Mesenchymal stem cell (in vitro differentiated cells and primary cell): ENCODE measurements at regions not wholly inside any gene's neighbourhood (a gene's known extent, or its start where the extent isn't known, plus 50 kb on each side); places are given as distances from the start of the nearest gene placed in this dataset.
"Not testable (repeated sequence)": the region's sequence is repeated elsewhere in the genome, so short reads cannot be mapped to it uniquely, and the experiment has no call there.

Experiments used
- DNase-seq: peaks from one replicate; pipeline ENCODE4 v3.0.0-alpha.2; 2013
- H2AFZ ChIP-seq: one replicate; pipeline ENCODE4 v1.6.1; 2013; ENCODE audit warnings: low read depth, mild to moderate bottlenecking, control low read depth, inconsistent platforms, low read length, moderate library complexity
- H2AK5ac ChIP-seq: 2 replicates; pipeline ENCODE4 v1.6.1; 2013; ENCODE audit warnings: low read length, moderate library complexity, mild to moderate bottlenecking, inconsistent platforms; ENCODE audit not compliant: severe bottlenecking
- H2BK120ac ChIP-seq: one replicate; pipeline ENCODE4 v1.6.1; 2013; ENCODE audit warnings: low read depth, mild to moderate bottlenecking, inconsistent platforms, low read length, moderate library complexity
- H2BK12ac ChIP-seq, 2 experiments: one replicate each; pipeline ENCODE4 v1.6.1; 2013; ENCODE audit warnings: inconsistent platforms in 2 of 2, low read length in 2 of 2, mild to moderate bottlenecking in 2 of 2, moderate library complexity in 2 of 2, control low read depth in 1 of 2
- H2BK15ac ChIP-seq: one replicate; pipeline ENCODE4 v1.6.1; 2013; ENCODE audit warnings: mild to moderate bottlenecking, low read depth, inconsistent platforms; ENCODE audit not compliant: poor library complexity, severe bottlenecking
- H2BK5ac ChIP-seq: 2 replicates; pipeline ENCODE4 v1.6.1; 2013; ENCODE audit warnings: low read depth, mild to moderate bottlenecking, low read length, control low read depth, inconsistent platforms; ENCODE audit not compliant: poor library complexity, severe bottlenecking
- H3K14ac ChIP-seq, 2 experiments: one replicate each; pipeline ENCODE4 v1.6.1; 2013; ENCODE audit warnings: inconsistent platforms in 2 of 2, low read length in 2 of 2, control low read depth in 1 of 2, mild to moderate bottlenecking in 1 of 2, moderate library complexity in 1 of 2
- H3K18ac ChIP-seq, 2 experiments: one replicate each; pipeline ENCODE4 v1.6.1; 2013; ENCODE audit warnings: inconsistent platforms in 2 of 2, low read length in 2 of 2, control low read depth in 1 of 2, low read depth in 1 of 2, mild to moderate bottlenecking in 1 of 2
- H3K23ac ChIP-seq, 2 experiments: one replicate each; pipeline ENCODE4 v1.6.1; 2013; ENCODE audit warnings: inconsistent platforms in 2 of 2, low read length in 2 of 2, mild to moderate bottlenecking in 2 of 2, moderate library complexity in 2 of 2, control low read depth in 1 of 2
- H3K27ac ChIP-seq: 2 replicates; pipeline ENCODE4 v1.5.1; 2013; ENCODE audit warnings: mild to moderate bottlenecking, moderate library complexity, low read length, control low read depth, inconsistent platforms; ENCODE audit not compliant: poor library complexity, severe bottlenecking
- H3K27me3 ChIP-seq, 2 experiments: 2 replicates each; pipeline versions ENCODE4 v1.6.1 to v1.7.0; 2013; ENCODE audit warnings: low read length in 2 of 2, mild to moderate bottlenecking in 2 of 2, moderate library complexity in 2 of 2, control low read depth in 1 of 2, inconsistent platforms in 1 of 2; ENCODE audit not compliant: control insufficient read depth in 1 of 2, insufficient read depth in 1 of 2
- H3K36me3 ChIP-seq, 2 experiments: 2 replicates each; pipeline versions ENCODE4 v1.6.1 to v1.7.0; 2013; ENCODE audit warnings: low read length in 2 of 2, control low read depth in 1 of 2, inconsistent platforms in 1 of 2, low read depth in 1 of 2, mild to moderate bottlenecking in 1 of 2; ENCODE audit not compliant: insufficient read depth in 2 of 2, control insufficient read depth in 1 of 2
- H3K4ac ChIP-seq, 2 experiments: one replicate each; pipeline ENCODE4 v1.6.1; 2013; ENCODE audit warnings: inconsistent platforms in 2 of 2, low read length in 2 of 2, mild to moderate bottlenecking in 2 of 2, moderate library complexity in 2 of 2, control low read depth in 1 of 2, low read depth in 1 of 2
- H3K4me1 ChIP-seq: 2 replicates; pipeline ENCODE4 v1.6.1; 2013; ENCODE audit warnings: low read depth, low read length, control low read depth; ENCODE audit not compliant: control insufficient read depth, insufficient read depth
- H3K4me2 ChIP-seq: 2 replicates; pipeline ENCODE4 v1.6.1; 2013; ENCODE audit warnings: low read length, mild to moderate bottlenecking, inconsistent platforms; ENCODE audit not compliant: poor library complexity, severe bottlenecking
- H3K4me3 ChIP-seq, 2 experiments: 2 replicates each; pipeline versions ENCODE4 v1.5.1 to v1.7.0; 2013; ENCODE audit warnings: low read length in 2 of 2, mild to moderate bottlenecking in 2 of 2, control low read depth in 1 of 2, low read depth in 1 of 2; ENCODE audit not compliant: insufficient read depth in 1 of 2
- H3K79me1 ChIP-seq: replicated peaks from 2 replicates; pipeline ENCODE4 v1.6.1; 2013; ENCODE audit warnings: mild to moderate bottlenecking, control low read depth, low read length, inconsistent platforms; ENCODE audit not compliant: poor library complexity, severe bottlenecking
- H3K9ac ChIP-seq: 2 replicates; pipeline ENCODE4 v1.7.0; 2013; ENCODE audit warnings: mild to moderate bottlenecking, low read length, moderate library complexity
- H3K9me3 ChIP-seq: 2 replicates; pipeline ENCODE4 v1.7.0; 2013; ENCODE audit warnings: mild to moderate bottlenecking, low read length; ENCODE audit not compliant: control insufficient read depth
- H4K8ac ChIP-seq: one replicate; pipeline ENCODE4 v1.6.1; 2013; ENCODE audit warnings: inconsistent platforms, mild to moderate bottlenecking, low read length, moderate library complexity
- H4K91ac ChIP-seq: one replicate; pipeline ENCODE4 v1.6.1; 2013; ENCODE audit warnings: mild to moderate bottlenecking, low read length, inconsistent platforms
- WGBS: methylation state at CpG from one replicate; pipeline ENCODE4 v1.1.7; 2013; ENCODE audit warnings: mixed read lengths; 5-methylcytosine and 5-hydroxymethylcytosine counted together

DNA sequence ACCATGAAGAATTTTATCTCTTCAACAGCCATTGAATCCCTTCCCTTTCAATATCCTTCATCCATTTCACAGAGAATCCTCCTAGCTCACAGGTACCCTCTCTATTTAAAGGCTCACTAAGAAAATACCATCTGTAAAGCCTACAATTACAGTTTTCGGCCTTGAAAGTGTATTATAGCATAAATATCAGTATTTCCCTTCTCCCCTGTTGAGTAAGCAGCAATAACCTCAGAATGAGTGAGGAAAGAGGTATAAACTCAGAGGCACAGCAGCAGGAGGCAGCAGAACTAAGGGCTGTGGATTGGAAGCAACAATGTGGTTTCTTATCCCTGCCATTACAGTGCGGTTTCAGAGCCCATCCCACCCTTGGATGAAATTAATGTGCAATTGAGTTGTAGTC, 360.6 kb upstream of the ATP10A start:
- Histone ChIP-seq H2BK120ac (no peak overlapping the region), H2AFZ (no peak overlapping the region), H3K4me1 (no peaks in the 10 kb centered on the region), H3K36me3 (no peaks in the 10 kb centered on the region), H3K9ac (no peak overlapping the region), H2BK15ac (no peak overlapping the region), H3K4me2 (no peak overlapping the region), H3K23ac (no peak overlapping the region), H4K91ac (no peak overlapping the region), H3K18ac (no peak overlapping the region), H2BK5ac (no peak overlapping the region), H2BK12ac (no peak overlapping the region), H4K8ac (no peak overlapping the region), H3K9me3 (peaks cover 18% of the 10 kb centered on the region), H3K27me3 (no peaks in the 10 kb centered on the region), H3K14ac (no peak overlapping the region), H3K4ac (no peak overlapping the region), H3K27ac (no peak overlapping the region), H2AK5ac (no peak overlapping the region), H3K4me3 (no peak overlapping the region), H3K79me1 (no peaks in the 10 kb centered on the region)
- 43% methylated on average over 1 of the region's 2 CpGs for WGBS
- no peak for DNase-seq

DNA sequence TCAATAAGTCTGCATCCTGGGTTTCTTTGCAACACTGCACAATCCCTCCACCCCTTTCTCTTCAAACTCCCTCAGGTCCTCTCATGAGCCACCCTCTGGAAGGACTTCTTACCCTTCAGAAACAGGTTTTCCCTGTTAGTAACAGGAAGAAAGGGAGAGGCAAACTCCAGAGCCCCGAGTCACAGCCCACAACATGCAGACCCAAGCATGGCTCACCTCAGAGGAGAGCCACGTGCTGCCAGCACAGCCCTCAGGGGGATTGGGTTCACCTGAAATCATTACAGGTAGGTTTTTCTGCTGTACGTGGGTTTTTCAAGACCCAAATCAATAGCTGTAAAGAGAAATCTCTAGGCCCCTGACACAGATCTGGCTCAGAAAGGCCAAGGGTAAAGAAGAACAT, 359.7 kb upstream of the ATP10A start:
- H3K27me3 ChIP-seq = no peaks in the 10 kb centered on the region
- H3K18ac ChIP-seq = no peak overlapping the region
- no peak overlapping the region for H3K4ac ChIP-seq
- no peak overlapping the region for H2BK12ac ChIP-seq
- H2AK5ac ChIP-seq = no peak overlapping the region
- H3K23ac ChIP-seq = no peak overlapping the region
- H2AFZ ChIP-seq = no peak overlapping the region
- DNase-seq = no peak
- no peak overlapping the region for H2BK5ac ChIP-seq
- no peak overlapping the region for H3K4me3 ChIP-seq
- H2BK120ac ChIP-seq = no peak overlapping the region
- H4K8ac ChIP-seq = no peak overlapping the region
- WGBS = 48% methylated on average over 3 of the region's 3 CpGs
- no peak overlapping the region for H3K14ac ChIP-seq
- no peak overlapping the region for H3K4me2 ChIP-seq
- no peaks in the 10 kb centered on the region for H3K79me1 ChIP-seq
- no peaks in the 10 kb centered on the region for H3K4me1 ChIP-seq
- no peak overlapping the region for H4K91ac ChIP-seq
- no peak overlapping the region for H2BK15ac ChIP-seq
- no peak overlapping the region for H3K9ac ChIP-seq
- no peaks in the 10 kb centered on the region for H3K36me3 ChIP-seq
- H3K9me3 ChIP-seq = peaks cover 11% of the 10 kb centered on the region
- H3K27ac ChIP-seq = no peak overlapping the region

GRCh38 chr15:26217043-26217442, 353.9 kb upstream of the ATP10A start:
- H4K8ac ChIP-seq, H2AK5ac ChIP-seq, H3K4me2 ChIP-seq, H2BK12ac ChIP-seq, H3K9ac ChIP-seq, H3K36me3 ChIP-seq, H3K23ac ChIP-seq, H2BK120ac ChIP-seq, H3K4me1 ChIP-seq, H3K18ac ChIP-seq, H2AFZ ChIP-seq, H3K9me3 ChIP-seq, H4K91ac ChIP-seq, H3K14ac ChIP-seq, H3K4ac ChIP-seq, H2BK5ac ChIP-seq, H2BK15ac ChIP-seq, H3K4me3 ChIP-seq, DNase-seq, H3K27me3 ChIP-seq, H3K27ac ChIP-seq, H3K79me1 ChIP-seq: not testable (repeated sequence)
- 78% methylated on average over 1 of the region's 2 CpGs for WGBS

DNA sequence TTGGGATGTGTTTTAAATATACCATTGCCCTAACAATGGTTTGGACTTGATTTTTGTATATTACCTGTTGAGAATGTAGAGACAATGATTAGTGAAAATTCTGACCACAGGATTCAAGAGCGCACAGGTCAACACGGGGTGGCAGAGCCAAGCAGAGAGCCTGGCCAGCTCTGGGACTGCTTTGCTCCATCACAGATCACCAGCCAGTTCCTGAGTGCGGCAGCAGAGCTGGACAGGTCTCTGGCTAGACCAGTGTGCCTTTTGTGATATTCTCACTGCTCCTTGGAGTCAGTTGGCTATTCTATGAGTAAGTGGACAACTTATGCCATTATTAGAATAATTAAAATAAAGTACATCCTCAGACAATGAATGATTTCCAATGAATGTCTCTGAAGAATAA, 351.2 kb upstream of the ATP10A start:
- no peak overlapping the region for H3K4ac ChIP-seq
- no peak overlapping the region for H2BK5ac ChIP-seq
- no peak overlapping the region for H3K27ac ChIP-seq
- WGBS = 76% methylated on average over 2 of the region's 3 CpGs
- H3K23ac ChIP-seq = no peak overlapping the region
- H2AFZ ChIP-seq = no peak overlapping the region
- H3K18ac ChIP-seq = no peak overlapping the region
- DNase-seq = no peak
- no peak overlapping the region for H3K4me3 ChIP-seq
- H2BK15ac ChIP-seq = no peak overlapping the region
- no peak overlapping the region for H3K4me2 ChIP-seq
- no peak overlapping the region for H3K9ac ChIP-seq
- no peak overlapping the region for H2AK5ac ChIP-seq
- no peak overlapping the region for H4K8ac ChIP-seq
- no peak overlapping the region for H3K14ac ChIP-seq
- H3K36me3 ChIP-seq = no peaks in the 10 kb centered on the region
- no peak overlapping the region for H2BK120ac ChIP-seq
- H3K27me3 ChIP-seq = no peaks in the 10 kb centered on the region
- H3K4me1 ChIP-seq = no peaks in the 10 kb centered on the region
- H2BK12ac ChIP-seq = no peak overlapping the region
- H3K79me1 ChIP-seq = no peaks in the 10 kb centered on the region
- H4K91ac ChIP-seq = no peak overlapping the region
- H3K9me3 ChIP-seq = peaks cover 3% of the 10 kb centered on the region
